ENCODE measurements at regions not wholly inside any gene's neighbourhood (a gene's known extent, or its start where the extent isn't known, plus 50 kb on each side); places are given as distances from the start of the nearest gene placed in this dataset.

- TF ChIP-seq, protein P1, sequence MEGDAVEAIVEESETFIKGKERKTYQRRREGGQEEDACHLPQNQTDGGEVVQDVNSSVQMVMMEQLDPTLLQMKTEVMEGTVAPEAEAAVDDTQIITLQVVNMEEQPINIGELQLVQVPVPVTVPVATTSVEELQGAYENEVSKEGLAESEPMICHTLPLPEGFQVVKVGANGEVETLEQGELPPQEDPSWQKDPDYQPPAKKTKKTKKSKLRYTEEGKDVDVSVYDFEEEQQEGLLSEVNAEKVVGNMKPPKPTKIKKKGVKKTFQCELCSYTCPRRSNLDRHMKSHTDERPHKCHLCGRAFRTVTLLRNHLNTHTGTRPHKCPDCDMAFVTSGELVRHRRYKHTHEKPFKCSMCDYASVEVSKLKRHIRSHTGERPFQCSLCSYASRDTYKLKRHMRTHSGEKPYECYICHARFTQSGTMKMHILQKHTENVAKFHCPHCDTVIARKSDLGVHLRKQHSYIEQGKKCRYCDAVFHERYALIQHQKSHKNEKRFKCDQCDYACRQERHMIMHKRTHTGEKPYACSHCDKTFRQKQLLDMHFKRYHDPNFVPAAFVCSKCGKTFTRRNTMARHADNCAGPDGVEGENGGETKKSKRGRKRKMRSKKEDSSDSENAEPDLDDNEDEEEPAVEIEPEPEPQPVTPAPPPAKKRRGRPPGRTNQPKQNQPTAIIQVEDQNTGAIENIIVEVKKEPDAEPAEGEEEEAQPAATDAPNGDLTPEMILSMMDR (optimal IDR thresholded peaks at IDR 0.05 in 1 of 3, IDR thresholded peaks at IDR 0.05 in 1 of 3, conservative IDR thresholded peaks at IDR 0.05 in 1 of 3; ENCODE audit: extremely low read depth in 1 of 3, insufficient read depth in 2 of 3, low read length in 3 of 3) = no peak
- TF ChIP-seq EZH2 (IDR thresholded peaks at IDR 0.05; ENCODE audit: low read length) = no peak
Observed at GRCh38 chr2:51846796-51847195, 814.9 kb upstream of the NRXN1 start.
